ENCODE measurements at regions not wholly inside any gene's neighbourhood (a gene's known extent, or its start where the extent isn't known, plus 50 kb on each side); places are given as distances from the start of the nearest gene placed in this dataset.

DNA sequence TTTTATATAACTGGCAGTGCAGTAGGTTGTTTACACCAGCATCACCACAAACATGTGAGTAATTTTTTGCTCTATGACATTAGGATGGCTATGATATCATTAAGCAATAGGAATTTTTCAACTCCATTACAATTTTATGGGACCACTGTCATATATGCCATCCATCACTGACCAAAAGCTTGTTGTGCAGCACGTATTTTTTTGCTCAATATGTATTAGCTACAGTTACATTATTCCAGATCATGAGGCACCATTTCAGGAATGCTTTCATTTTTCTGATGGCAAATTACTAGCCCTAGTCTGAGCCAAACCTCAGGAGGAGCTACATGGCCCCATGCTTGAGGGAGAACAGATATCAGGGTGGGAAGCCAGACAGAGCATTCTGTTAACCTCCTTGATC lies 56.8 kb upstream of the DCLK2 start:
- TF ChIP-seq POLR2A (IDR thresholded peaks at IDR 0.05; ENCODE audit: low read depth, low read length) (no peak), POLR2AphosphoS5 (IDR thresholded peaks at IDR 0.05; ENCODE audit: low read depth, low read length) (no peak), TAF1 (IDR thresholded peaks at IDR 0.05; ENCODE audit: low read depth, low read length) (no peak)

All from GM12891 (cell line).